Uterus (tissue), 3 donors: ENCODE measurements at regions not wholly inside any gene's neighbourhood (a gene's known extent, or its start where the extent isn't known, plus 50 kb on each side); places are given as distances from the start of the nearest gene placed in this dataset.

Experiments used
- DNase-seq, 2 donors: peaks; one replicate each; pipeline ENCODE4 v3.0.0-alpha.2; 2019 to 2020
- H3K27ac ChIP-seq, 2 donors: fragments of 200-600 bp; sonication (generic); 1 replicate in 1 of 2; 2 replicates in 1 of 2; pipeline ENCODE4 v1.5.1; 2016 to 2018
- H3K27me3 ChIP-seq, 2 donors: fragments of 200-600 bp; sonication (generic); one replicate each; pipeline ENCODE4 v1.5.1; 2018 to 2019; ENCODE audit warnings: control low read depth in 1 of 2
- H3K36me3 ChIP-seq, 2 donors: fragments of 200-600 bp; sonication (generic); one replicate each; pipeline ENCODE4 v1.5.1; 2019; ENCODE audit warnings: control low read depth in 1 of 2
- H3K4me1 ChIP-seq, 2 donors: fragments of 200-600 bp; sonication (generic); one replicate each; pipeline ENCODE4 v1.5.1; 2018 to 2019; ENCODE audit warnings: control low read depth in 1 of 2
- H3K4me3 ChIP-seq, 2 donors: fragments of 200-600 bp; sonication (generic); 1 replicate in 1 of 2; 2 replicates in 1 of 2; pipeline ENCODE4 v1.5.1; 2018 to 2019; ENCODE audit warnings: mild to moderate bottlenecking in 1 of 2
- H3K9me3 ChIP-seq, 2 donors: fragments of 200-600 bp; sonication (generic); one replicate each; pipeline ENCODE4 v1.5.1; 2019; ENCODE audit warnings: control low read depth in 1 of 2
- POLR2A ChIP-seq, 2 donors: fragments of 450-650 bp; IDR thresholded peaks; one replicate each; pipeline ENCODE4 v1.6.1; 2016; ENCODE audit warnings: antibody characterized with exemption in 2 of 2, mild to moderate bottlenecking in 1 of 2, moderate library complexity in 1 of 2
- intact Hi-C: fragments of 100-400 bp; cut with DNase I; formaldehyde crosslinking; loops from one replicate; pipeline ENCODE4 v1.15.1; 2023; ENCODE audit warnings: low total_unique reads
- TF ChIP-seq, protein P1 (sequence below), 4 experiments: fragments of 200-600 bp in 2 of 4; fragments of 450-650 bp in 2 of 4; sonication (generic) in 2 of 4; IDR thresholded peaks; one replicate each; pipeline ENCODE4 v1.5.1; 2016 to 2019; ENCODE audit warnings: antibody characterized with exemption in 4 of 4, mild to moderate bottlenecking in 2 of 4, moderate library complexity in 1 of 4
- donor health status: DM: yes; HTN: yes; CAD: no.

DNA sequence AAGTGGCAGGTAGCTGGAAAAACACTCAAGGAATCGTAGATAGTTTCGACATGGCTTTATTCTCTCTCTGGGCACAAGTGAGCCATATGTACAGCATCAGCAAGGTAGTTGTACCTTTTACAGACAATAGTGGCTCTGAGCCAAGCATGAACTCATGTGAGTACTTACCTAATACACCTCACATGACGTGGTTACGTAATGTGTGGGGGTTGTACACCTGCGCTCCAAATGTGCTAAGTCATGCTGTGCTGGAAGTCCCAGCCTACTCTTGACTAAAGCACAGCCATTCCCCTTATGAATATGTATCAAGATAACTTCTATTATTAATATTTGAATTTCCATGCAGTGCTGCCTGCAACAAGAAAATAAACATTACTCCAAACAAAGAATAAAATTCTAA is 78.8 kb upstream of the HMGN3 start:
- no peaks in the 10 kb centered on the region for H3K36me3 ChIP-seq
- H3K4me3 ChIP-seq = no peak overlapping the region
- TF ChIP-seq, protein P1, sequence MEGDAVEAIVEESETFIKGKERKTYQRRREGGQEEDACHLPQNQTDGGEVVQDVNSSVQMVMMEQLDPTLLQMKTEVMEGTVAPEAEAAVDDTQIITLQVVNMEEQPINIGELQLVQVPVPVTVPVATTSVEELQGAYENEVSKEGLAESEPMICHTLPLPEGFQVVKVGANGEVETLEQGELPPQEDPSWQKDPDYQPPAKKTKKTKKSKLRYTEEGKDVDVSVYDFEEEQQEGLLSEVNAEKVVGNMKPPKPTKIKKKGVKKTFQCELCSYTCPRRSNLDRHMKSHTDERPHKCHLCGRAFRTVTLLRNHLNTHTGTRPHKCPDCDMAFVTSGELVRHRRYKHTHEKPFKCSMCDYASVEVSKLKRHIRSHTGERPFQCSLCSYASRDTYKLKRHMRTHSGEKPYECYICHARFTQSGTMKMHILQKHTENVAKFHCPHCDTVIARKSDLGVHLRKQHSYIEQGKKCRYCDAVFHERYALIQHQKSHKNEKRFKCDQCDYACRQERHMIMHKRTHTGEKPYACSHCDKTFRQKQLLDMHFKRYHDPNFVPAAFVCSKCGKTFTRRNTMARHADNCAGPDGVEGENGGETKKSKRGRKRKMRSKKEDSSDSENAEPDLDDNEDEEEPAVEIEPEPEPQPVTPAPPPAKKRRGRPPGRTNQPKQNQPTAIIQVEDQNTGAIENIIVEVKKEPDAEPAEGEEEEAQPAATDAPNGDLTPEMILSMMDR (IDR thresholded peaks at IDR 0.05) = no peak
- no peak for TF ChIP-seq POLR2A (IDR thresholded peaks at IDR 0.05)
- no peaks in the 10 kb centered on the region for H3K9me3 ChIP-seq
- intact Hi-C loops = no loop called here
- DNase-seq = no peak
- no peaks in the 10 kb centered on the region for H3K27me3 ChIP-seq
- no peak overlapping the region for H3K27ac ChIP-seq
- H3K4me1 ChIP-seq = no peaks in the 10 kb centered on the region

DNA sequence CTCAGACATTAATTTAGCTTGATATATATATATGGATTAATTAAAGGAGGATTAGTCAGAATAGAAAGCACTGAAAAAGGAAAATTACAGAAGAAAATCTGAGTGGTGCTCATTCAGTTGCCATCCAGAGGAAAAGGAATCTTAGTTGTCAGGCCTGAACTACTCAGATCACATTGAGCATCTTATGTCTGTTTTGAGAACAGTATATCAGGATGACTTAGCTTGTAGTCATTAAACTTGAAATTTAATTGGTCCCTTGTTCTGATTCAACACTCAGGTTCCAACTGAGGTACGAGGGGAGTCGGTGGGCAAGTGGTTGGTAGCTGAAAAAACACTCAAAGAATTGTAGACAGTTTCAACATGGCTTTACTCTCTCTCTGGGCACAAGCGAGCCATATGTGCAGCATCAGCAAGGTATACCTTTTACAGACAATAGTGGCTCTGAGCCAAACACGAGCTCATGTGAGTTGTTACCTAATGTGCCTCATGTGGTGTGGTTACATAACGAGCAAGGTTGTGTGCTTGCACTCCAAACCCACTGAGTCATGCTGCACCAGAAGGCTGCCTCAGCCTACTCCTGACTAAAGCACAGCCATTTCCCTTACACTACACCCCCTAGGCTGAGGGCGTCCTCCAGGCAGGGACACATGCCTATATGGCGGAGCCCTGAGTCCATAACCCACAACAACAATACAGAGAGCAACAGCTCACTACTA is 73.0 kb upstream of the HMGN3 start:
- Histone ChIP-seq H3K36me3 (no peaks in the 10 kb centered on the region), H3K4me1 (no peaks in the 10 kb centered on the region), H3K27me3 (no peaks in the 10 kb centered on the region), H3K4me3 (no peak overlapping the region), H3K27ac (no peak overlapping the region), H3K9me3 (no peaks in the 10 kb centered on the region)
- TF ChIP-seq, protein P1 (IDR thresholded peaks at IDR 0.05) = no peak
- TF ChIP-seq POLR2A (IDR thresholded peaks at IDR 0.05) = no peak
- intact Hi-C loops = no loop called here
- no peak for DNase-seq

DNA sequence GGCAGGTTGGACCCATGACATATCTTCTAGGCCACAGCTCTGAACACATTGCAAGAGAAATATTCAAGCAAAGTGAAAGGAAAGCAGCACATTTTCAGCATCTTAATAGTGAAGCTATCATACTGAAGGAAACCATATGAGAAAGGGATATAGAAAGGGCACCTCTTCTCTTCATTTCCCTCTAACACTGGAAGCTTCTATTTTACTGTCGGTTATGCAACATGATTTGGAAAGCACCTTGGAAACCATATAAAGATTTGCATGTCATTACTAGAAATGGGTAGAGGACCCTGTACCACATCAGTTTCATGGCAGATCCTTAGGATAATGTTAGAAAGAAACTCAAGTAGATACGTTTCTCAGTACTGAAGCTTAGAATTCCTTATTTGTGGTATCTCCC is 70.5 kb upstream of the HMGN3 start:
- no peak overlapping the region for H3K27ac ChIP-seq
- H3K4me3 ChIP-seq = no peak overlapping the region
- no peaks in the 10 kb centered on the region for H3K36me3 ChIP-seq
- no peak for DNase-seq
- intact Hi-C loops = no loop called here
- H3K9me3 ChIP-seq = no peaks in the 10 kb centered on the region
- H3K27me3 ChIP-seq = no peaks in the 10 kb centered on the region
- TF ChIP-seq, protein P1 (IDR thresholded peaks at IDR 0.05) = no peak
- TF ChIP-seq POLR2A (IDR thresholded peaks at IDR 0.05) = no peak
- no peaks in the 10 kb centered on the region for H3K4me1 ChIP-seq

DNA sequence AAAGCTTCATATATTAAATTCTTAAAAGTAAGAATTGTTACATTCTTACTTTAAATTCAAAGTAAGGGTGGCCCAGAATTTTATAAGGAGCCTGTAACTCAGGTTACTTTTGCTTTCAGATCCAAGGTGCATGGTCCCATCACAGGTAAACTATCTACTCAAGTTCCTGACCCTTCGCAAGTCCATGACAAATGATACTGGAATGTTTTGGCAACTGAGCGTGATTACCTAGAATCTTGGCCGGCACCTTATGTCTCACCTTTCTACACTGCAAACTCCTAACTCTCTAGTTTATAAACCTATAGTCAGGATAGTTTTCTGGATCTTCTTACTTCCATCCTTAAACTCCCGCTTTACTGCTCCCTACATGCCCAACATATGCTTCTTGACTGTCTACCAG is 67.9 kb upstream of the HMGN3 start:
- no peak for DNase-seq
- Histone ChIP-seq H3K4me3 (no peak overlapping the region), H3K27me3 (no peaks in the 10 kb centered on the region), H3K9me3 (no peaks in the 10 kb centered on the region), H3K27ac (no peak overlapping the region), H3K36me3 (no peaks in the 10 kb centered on the region), H3K4me1 (no peaks in the 10 kb centered on the region)
- intact Hi-C loops = no loop called here
- TF ChIP-seq POLR2A (IDR thresholded peaks at IDR 0.05) = no peak
- TF ChIP-seq, protein P1 (IDR thresholded peaks at IDR 0.05) = no peak

DNA sequence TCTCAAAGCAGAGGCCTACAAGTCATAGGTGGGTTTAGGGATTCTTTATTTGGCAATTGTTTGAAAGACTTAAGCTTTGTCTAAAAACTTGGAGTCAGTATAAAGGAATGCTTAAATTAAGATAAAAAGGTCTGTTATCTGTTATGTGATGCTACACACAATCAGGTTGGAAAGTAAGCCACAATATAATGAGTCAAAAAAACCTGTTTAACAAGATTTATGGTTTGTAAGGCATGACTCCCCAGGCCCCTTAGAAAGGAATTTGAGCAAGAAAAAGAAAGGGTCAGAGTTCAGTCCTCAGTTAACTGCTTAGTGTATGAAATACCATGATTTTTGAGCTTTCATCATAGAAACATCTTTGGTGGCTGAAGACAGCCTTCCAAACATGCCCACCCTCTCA is 66.8 kb upstream of the HMGN3 start:
- intact Hi-C loops = no loop called here
- DNase-seq = no peak
- no peaks in the 10 kb centered on the region for H3K9me3 ChIP-seq
- H3K36me3 ChIP-seq = no peaks in the 10 kb centered on the region
- TF ChIP-seq POLR2A (IDR thresholded peaks at IDR 0.05) = no peak
- TF ChIP-seq, protein P1 (IDR thresholded peaks at IDR 0.05) = no peak
- no peaks in the 10 kb centered on the region for H3K27me3 ChIP-seq
- H3K27ac ChIP-seq = no peak overlapping the region
- no peaks in the 10 kb centered on the region for H3K4me1 ChIP-seq
- H3K4me3 ChIP-seq = no peak overlapping the region
